MM.1S (cell line): ENCODE measurements at regions not wholly inside any gene's neighbourhood (a gene's known extent, or its start where the extent isn't known, plus 50 kb on each side); places are given as distances from the start of the nearest gene placed in this dataset.

Experiments used
- EZH2 ChIP-seq: fragments of 300-600 bp; sonication (generic); optimal IDR thresholded peaks from 2 replicates; pipeline ENCODE3; 2017; ENCODE audit warnings: low read depth, mild to moderate bottlenecking, antibody characterized with exemption, low read length, mixed read lengths
- TF ChIP-seq, protein P1 (sequence below): fragments of 300-600 bp; sonication (generic); IDR thresholded peaks from 2 replicates; pipeline ENCODE4 v1.5.1; 2016; ENCODE audit warnings: antibody characterized with exemption, low read length, mixed read lengths

- TF ChIP-seq, protein P1, sequence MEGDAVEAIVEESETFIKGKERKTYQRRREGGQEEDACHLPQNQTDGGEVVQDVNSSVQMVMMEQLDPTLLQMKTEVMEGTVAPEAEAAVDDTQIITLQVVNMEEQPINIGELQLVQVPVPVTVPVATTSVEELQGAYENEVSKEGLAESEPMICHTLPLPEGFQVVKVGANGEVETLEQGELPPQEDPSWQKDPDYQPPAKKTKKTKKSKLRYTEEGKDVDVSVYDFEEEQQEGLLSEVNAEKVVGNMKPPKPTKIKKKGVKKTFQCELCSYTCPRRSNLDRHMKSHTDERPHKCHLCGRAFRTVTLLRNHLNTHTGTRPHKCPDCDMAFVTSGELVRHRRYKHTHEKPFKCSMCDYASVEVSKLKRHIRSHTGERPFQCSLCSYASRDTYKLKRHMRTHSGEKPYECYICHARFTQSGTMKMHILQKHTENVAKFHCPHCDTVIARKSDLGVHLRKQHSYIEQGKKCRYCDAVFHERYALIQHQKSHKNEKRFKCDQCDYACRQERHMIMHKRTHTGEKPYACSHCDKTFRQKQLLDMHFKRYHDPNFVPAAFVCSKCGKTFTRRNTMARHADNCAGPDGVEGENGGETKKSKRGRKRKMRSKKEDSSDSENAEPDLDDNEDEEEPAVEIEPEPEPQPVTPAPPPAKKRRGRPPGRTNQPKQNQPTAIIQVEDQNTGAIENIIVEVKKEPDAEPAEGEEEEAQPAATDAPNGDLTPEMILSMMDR: no peak
- TF ChIP-seq EZH2: no peak
These were observed 695.9 kb downstream of the NSUN3 start for GRCh38 chr3:94758751-94759150.
